ENCODE measurements at regions not wholly inside any gene's neighbourhood (a gene's known extent, or its start where the extent isn't known, plus 50 kb on each side); places are given as distances from the start of the nearest gene placed in this dataset.

- Histone ChIP-seq H3K4me1 (ENCODE audit: control insufficient read depth in 1 of 2, low read depth in 2 of 2) (no peaks in the 10 kb centered on the region), H3K36me3 (no peaks in the 10 kb centered on the region), H3K4me3 (no peak overlapping the region), H3K27ac (no peak overlapping the region), H3K9me3 (no peaks in the 10 kb centered on the region), H3K27me3 (replicated peaks; ENCODE audit: insufficient read depth) (no peaks in the 10 kb centered on the region)
- no peak for TF ChIP-seq CTCF (IDR thresholded peaks at IDR 0.05)
- ATAC-seq (ENCODE audit: insufficient number of reproducible peaks, low FRiP score, low read depth): no peak
- DNase-seq (ENCODE audit: low spot score): no peak
These were observed 82.7 kb downstream of the FOXB1 start for GRCh38 chr15:60086681-60087429.

- no peak for TF ChIP-seq CTCF (IDR thresholded peaks at IDR 0.05)
- ATAC-seq (ENCODE audit: insufficient number of reproducible peaks, low FRiP score, low read depth) (no peak), DNase-seq (ENCODE audit: low spot score) (no peak)
- Histone ChIP-seq H3K36me3 (no peaks in the 10 kb centered on the region), H3K27me3 (replicated peaks; ENCODE audit: insufficient read depth) (no peaks in the 10 kb centered on the region), H3K27ac (no peak overlapping the region), H3K9me3 (no peaks in the 10 kb centered on the region), H3K4me3 (no peak overlapping the region), H3K4me1 (ENCODE audit: control insufficient read depth in 1 of 2, low read depth in 2 of 2) (no peaks in the 10 kb centered on the region)
These were observed 83.5 kb downstream of the FOXB1 start for GRCh38 chr15:60087561-60087960.

GRCh38 chr15:60090747-60091146 is 86.6 kb downstream of the FOXB1 start:
- ATAC-seq (ENCODE audit: insufficient number of reproducible peaks, low FRiP score, low read depth): no peak
- no peak for DNase-seq (ENCODE audit: low spot score)
- no peaks in the 10 kb centered on the region for H3K36me3 ChIP-seq
- no peak overlapping the region for H3K27ac ChIP-seq
- H3K4me1 ChIP-seq (ENCODE audit: control insufficient read depth in 1 of 2, low read depth in 2 of 2): no peaks in the 10 kb centered on the region
- no peak for TF ChIP-seq CTCF (IDR thresholded peaks at IDR 0.05)
- no peaks in the 10 kb centered on the region for H3K27me3 ChIP-seq (replicated peaks; ENCODE audit: insufficient read depth)
- no peak overlapping the region for H3K4me3 ChIP-seq
- no peaks in the 10 kb centered on the region for H3K9me3 ChIP-seq

GRCh38 chr15:60091157-60091556 is 87.0 kb downstream of the FOXB1 start:
- no peak overlapping the region for H3K27ac ChIP-seq
- no peaks in the 10 kb centered on the region for H3K9me3 ChIP-seq
- DNase-seq (ENCODE audit: low spot score): no peak
- no peak for TF ChIP-seq CTCF (IDR thresholded peaks at IDR 0.05)
- H3K4me3 ChIP-seq: no peak overlapping the region
- no peak for ATAC-seq (ENCODE audit: insufficient number of reproducible peaks, low FRiP score, low read depth)
- H3K36me3 ChIP-seq: no peaks in the 10 kb centered on the region
- H3K4me1 ChIP-seq (ENCODE audit: control insufficient read depth in 1 of 2, low read depth in 2 of 2): no peaks in the 10 kb centered on the region
- H3K27me3 ChIP-seq (replicated peaks; ENCODE audit: insufficient read depth): no peaks in the 10 kb centered on the region

GRCh38 chr15:60091911-60092310 is 87.8 kb downstream of the FOXB1 start:
- no peak overlapping the region for H3K4me3 ChIP-seq
- no peaks in the 10 kb centered on the region for H3K27me3 ChIP-seq (replicated peaks; ENCODE audit: insufficient read depth)
- H3K4me1 ChIP-seq (ENCODE audit: control insufficient read depth in 1 of 2, low read depth in 2 of 2): no peaks in the 10 kb centered on the region
- ATAC-seq (ENCODE audit: insufficient number of reproducible peaks, low FRiP score, low read depth) (no peak), DNase-seq (ENCODE audit: low spot score) (no peak)
- no peaks in the 10 kb centered on the region for H3K9me3 ChIP-seq
- H3K36me3 ChIP-seq: no peaks in the 10 kb centered on the region
- no peak overlapping the region for H3K27ac ChIP-seq
- TF ChIP-seq CTCF (IDR thresholded peaks at IDR 0.05): no peak
